Choroid plexus epithelial cell (primary cell): ENCODE measurements at regions not wholly inside any gene's neighbourhood (a gene's known extent, or its start where the extent isn't known, plus 50 kb on each side); places are given as distances from the start of the nearest gene placed in this dataset.

Source experiments
- DNase-seq: peaks from one replicate; pipeline ENCODE4 v3.0.0-alpha.2; 2010; ENCODE audit warnings: low read depth
- H3K4me3 ChIP-seq: 2 replicates; pipeline ENCODE4 v1.5.1; 2011; ENCODE audit warnings: low read depth, mild to moderate bottlenecking, control low read depth, low read length, moderate library complexity
- CTCF ChIP-seq: conservative IDR thresholded peaks from 2 replicates; pipeline ENCODE4 v1.5.1; 2011; ENCODE audit warnings: low read depth, mild to moderate bottlenecking, control low read depth, inconsistent platforms, low read length, moderate library complexity

- TF ChIP-seq CTCF = no peak
- no peak overlapping the region for H3K4me3 ChIP-seq
- no peak for DNase-seq
Observed at GRCh38 chr16:86048882-86049585, 150.1 kb downstream of the IRF8 start.

DNA sequence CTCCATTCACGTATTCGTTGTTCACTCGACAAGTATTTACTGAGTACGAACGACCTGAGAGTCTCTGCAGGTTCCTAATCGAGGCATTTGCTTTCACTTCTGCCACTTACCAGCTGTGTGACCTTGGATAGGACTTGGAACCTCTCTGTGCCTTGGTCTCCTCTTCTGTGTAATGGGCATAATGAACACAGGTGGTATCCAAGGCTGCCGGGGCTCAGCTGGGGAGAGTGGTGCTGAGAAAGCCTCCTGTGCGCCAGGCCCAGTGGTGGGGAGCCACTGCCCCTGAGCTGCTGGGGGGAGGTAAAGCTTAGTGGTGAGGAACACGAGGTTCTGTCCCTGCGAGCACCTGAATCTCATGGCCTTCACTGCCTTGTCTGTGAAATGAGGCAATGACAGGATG lies 150.7 kb downstream of the IRF8 start:
- DNase-seq = no peak
- no peak overlapping the region for H3K4me3 ChIP-seq
- no peak for TF ChIP-seq CTCF

- no peak for DNase-seq
- no peak overlapping the region for H3K4me3 ChIP-seq
- TF ChIP-seq CTCF = no peak
Observed at GRCh38 chr16:86050111-86050510, 151.1 kb downstream of the IRF8 start.

DNA sequence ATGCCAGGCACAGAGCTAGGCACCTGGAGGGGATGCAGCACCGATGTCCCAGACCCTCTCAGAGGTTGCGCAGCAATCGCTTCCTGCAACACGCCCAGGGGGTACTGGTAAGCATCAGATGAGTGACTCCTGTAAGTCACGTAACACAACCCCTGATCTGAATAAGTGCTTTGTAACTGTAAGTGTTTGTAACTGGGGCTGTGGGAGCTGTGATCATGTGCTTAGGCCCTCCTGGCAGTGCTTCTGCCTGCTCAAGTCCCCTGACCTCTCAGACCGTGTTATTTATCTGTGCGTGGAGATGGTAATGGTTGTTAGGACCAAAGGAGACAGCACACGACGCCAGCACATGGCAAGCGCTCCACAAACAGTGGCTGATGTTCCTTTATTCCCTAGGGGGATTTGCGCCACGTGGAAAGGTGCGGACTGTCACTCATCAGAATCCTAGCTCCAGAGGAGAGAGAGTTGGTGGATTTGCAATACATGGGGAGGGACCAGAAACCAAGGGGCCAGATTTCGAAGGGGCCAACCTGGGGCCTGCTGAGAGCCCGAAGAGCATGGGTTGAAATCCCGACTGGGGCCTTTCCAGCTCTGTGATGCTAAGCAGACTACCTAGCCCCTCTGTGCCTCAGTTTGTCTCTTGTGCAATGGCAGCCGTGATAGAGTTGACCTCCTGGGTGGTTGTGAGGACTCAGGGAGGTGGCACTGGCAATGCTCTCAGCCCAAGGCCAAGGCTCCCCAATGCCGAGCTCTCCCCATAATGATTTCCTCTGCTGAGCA lies 151.8 kb downstream of the IRF8 start:
- TF ChIP-seq CTCF = no peak
- DNase-seq = no peak
- H3K4me3 ChIP-seq = no peak overlapping the region

DNA sequence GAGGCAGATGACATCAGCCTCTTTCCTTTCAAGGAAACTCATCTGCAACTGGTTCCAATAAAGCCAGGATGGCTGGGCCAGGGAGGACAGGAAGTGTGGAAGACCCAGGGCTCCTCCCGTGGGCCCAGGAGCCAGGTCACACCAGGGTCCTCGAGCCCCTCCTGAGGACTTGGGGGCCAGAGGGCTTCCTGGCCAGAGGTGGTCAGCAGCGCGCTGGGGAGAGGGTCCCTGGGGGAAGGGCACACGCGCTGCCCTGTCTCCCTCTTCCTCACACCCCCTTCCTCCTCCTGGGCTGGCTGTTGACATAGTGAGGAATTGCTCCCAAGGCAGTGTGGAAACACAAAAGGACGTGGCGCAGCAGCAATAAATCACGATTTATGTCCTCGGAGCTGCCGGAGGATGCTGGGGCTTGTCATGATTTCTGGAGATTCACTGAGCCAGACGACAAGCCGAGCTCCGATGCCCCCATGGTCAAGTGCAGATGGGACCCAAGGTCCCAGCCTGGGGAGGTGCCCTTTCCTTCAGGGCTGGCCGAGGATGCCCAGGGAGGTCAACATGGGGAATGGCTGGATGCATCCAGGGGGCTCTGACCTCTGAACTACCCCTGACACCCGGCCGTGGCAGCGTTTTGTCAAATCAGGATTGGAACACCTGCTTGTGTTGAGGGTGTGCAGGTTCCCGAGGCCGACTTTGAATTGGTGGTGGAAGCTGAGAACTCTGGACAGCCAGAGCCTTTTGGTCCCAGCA lies 152.6 kb downstream of the IRF8 start:
- no peak for DNase-seq
- no peak for TF ChIP-seq CTCF
- no peak overlapping the region for H3K4me3 ChIP-seq

DNA sequence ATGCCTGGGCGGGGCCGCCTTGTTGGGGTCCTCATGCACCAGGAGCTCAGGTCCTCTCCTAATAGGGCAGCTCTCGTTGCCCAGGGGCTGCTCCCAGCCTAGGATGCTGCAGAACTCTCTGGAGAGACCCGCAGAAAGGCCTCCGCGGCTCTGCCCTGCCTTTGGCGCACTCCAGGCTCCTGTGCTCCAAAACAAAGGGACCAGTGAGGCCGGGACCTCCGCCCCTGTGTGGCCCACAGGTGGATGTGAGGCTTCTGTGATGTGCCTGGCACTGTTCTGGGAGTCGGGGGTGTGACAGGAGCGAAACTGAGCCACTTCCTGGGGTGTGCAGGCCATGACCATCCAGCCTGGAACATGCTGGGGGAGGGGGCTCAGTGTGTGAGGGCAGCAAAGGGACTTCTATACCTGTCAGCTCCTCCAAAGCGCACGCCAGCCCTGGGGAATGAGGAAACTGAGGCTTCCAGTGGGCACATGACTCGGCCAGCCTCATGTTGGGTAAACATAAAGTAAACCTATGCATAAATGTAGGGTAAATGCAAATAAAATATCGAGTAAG lies 153.2 kb downstream of the IRF8 start:
- no peak for DNase-seq
- H3K4me3 ChIP-seq = no peak overlapping the region
- TF ChIP-seq CTCF = no peak
